Adrenal gland (tissue), 5 donors: ENCODE measurements at regions not wholly inside any gene's neighbourhood (a gene's known extent, or its start where the extent isn't known, plus 50 kb on each side); places are given as distances from the start of the nearest gene placed in this dataset.

Experiments
- POLR2A ChIP-seq, 2 donors: fragments of 450-650 bp; IDR thresholded peaks; one replicate each; pipeline ENCODE4 v1.6.1; 2017; ENCODE audit warnings: antibody characterized with exemption in 2 of 2, mild to moderate bottlenecking in 2 of 2, moderate library complexity in 1 of 2
- TF ChIP-seq, protein P1 (sequence below), 6 experiments: fragments of 450-650 bp in 4 of 6; fragments of 200-600 bp in 2 of 6; sonication (generic) in 1 of 6; IDR thresholded peaks; 1 replicate in 5 of 6; 2 replicates in 1 of 6; pipeline versions ENCODE4 v1.5.1 to v1.8.0; 2016 to 2021; ENCODE audit warnings: antibody characterized with exemption in 6 of 6, mild to moderate bottlenecking in 2 of 6, moderate library complexity in 1 of 6
- donor health status: DM: no; HTN: no; CAD: no.

- TF ChIP-seq, protein P1, sequence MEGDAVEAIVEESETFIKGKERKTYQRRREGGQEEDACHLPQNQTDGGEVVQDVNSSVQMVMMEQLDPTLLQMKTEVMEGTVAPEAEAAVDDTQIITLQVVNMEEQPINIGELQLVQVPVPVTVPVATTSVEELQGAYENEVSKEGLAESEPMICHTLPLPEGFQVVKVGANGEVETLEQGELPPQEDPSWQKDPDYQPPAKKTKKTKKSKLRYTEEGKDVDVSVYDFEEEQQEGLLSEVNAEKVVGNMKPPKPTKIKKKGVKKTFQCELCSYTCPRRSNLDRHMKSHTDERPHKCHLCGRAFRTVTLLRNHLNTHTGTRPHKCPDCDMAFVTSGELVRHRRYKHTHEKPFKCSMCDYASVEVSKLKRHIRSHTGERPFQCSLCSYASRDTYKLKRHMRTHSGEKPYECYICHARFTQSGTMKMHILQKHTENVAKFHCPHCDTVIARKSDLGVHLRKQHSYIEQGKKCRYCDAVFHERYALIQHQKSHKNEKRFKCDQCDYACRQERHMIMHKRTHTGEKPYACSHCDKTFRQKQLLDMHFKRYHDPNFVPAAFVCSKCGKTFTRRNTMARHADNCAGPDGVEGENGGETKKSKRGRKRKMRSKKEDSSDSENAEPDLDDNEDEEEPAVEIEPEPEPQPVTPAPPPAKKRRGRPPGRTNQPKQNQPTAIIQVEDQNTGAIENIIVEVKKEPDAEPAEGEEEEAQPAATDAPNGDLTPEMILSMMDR (IDR thresholded peaks at IDR 0.05), result no peak
- TF ChIP-seq POLR2A (IDR thresholded peaks at IDR 0.05), result no peak
Measured at GRCh38 chrX:82370978-82371646, 1137.0 kb upstream of the POU3F4 start.
